HG02763 (cell line): ENCODE measurements at regions not wholly inside any gene's neighbourhood (a gene's known extent, or its start where the extent isn't known, plus 50 kb on each side); places are given as distances from the start of the nearest gene placed in this dataset.

ENCODE experiments used
- ATAC-seq: cut with Tn5 transposase; IDR thresholded peaks from one replicate; pipeline ENCODE4 v1.9.1; 2021; ENCODE audit warnings: mild to moderate bottlenecking, moderate library complexity; ENCODE audit not compliant: unreplicated experiment

GRCh38 chr20:60906555-60906954, 345.5 kb upstream of the CDH4 start:
- no peak for ATAC-seq

GRCh38 chr20:60913298-60913697, 338.8 kb upstream of the CDH4 start:
- no peak for ATAC-seq

- ATAC-seq, result no peak
These were observed 330.9 kb upstream of the CDH4 start for GRCh38 chr20:60921022-60921622.

GRCh38 chr20:60926831-60927230, 325.2 kb upstream of the CDH4 start:
- no peak for ATAC-seq

GRCh38 chr20:60928341-60928740, 323.7 kb upstream of the CDH4 start:
- no peak for ATAC-seq

- ATAC-seq, result no peak
These were observed 321.9 kb upstream of the CDH4 start for GRCh38 chr20:60930023-60930790.

- ATAC-seq, result no peak
These were observed 320.4 kb upstream of the CDH4 start for GRCh38 chr20:60931696-60932095.

- no peak for ATAC-seq
These were observed 317.3 kb upstream of the CDH4 start for GRCh38 chr20:60934724-60935123.

- no peak for ATAC-seq
These were observed 316.1 kb upstream of the CDH4 start for GRCh38 chr20:60935971-60936370.

- ATAC-seq, result no peak
These were observed 314.5 kb upstream of the CDH4 start for GRCh38 chr20:60937585-60937984.

GRCh38 chr20:60941379-60941778, 310.7 kb upstream of the CDH4 start:
- ATAC-seq, result no peak

- no peak for ATAC-seq
These were observed 304.2 kb upstream of the CDH4 start for GRCh38 chr20:60947819-60948218.

GRCh38 chr20:60948224-60948623, 303.8 kb upstream of the CDH4 start:
- ATAC-seq, result no peak

- no peak for ATAC-seq
These were observed 301.5 kb upstream of the CDH4 start for GRCh38 chr20:60950561-60950960.

GRCh38 chr20:60950974-60951373, 301.1 kb upstream of the CDH4 start:
- no peak for ATAC-seq

- no peak for ATAC-seq
These were observed 299.2 kb upstream of the CDH4 start for GRCh38 chr20:60952861-60953260.

- ATAC-seq, result no peak
These were observed 298.7 kb upstream of the CDH4 start for GRCh38 chr20:60953321-60953720.

GRCh38 chr20:60955706-60956105, 296.4 kb upstream of the CDH4 start:
- ATAC-seq, result no peak

GRCh38 chr20:60956194-60956593, 295.9 kb upstream of the CDH4 start:
- ATAC-seq, result no peak

- no peak for ATAC-seq
These were observed 294.4 kb upstream of the CDH4 start for GRCh38 chr20:60957621-60958020.

GRCh38 chr20:60959971-60960370, 292.1 kb upstream of the CDH4 start:
- ATAC-seq, result no peak

GRCh38 chr20:60960500-60960899, 291.6 kb upstream of the CDH4 start:
- no peak for ATAC-seq

GRCh38 chr20:60961551-60961950, 290.5 kb upstream of the CDH4 start:
- no peak for ATAC-seq
